ENCODE measurements at regions not wholly inside any gene's neighbourhood (a gene's known extent, or its start where the extent isn't known, plus 50 kb on each side); places are given as distances from the start of the nearest gene placed in this dataset.

DNA sequence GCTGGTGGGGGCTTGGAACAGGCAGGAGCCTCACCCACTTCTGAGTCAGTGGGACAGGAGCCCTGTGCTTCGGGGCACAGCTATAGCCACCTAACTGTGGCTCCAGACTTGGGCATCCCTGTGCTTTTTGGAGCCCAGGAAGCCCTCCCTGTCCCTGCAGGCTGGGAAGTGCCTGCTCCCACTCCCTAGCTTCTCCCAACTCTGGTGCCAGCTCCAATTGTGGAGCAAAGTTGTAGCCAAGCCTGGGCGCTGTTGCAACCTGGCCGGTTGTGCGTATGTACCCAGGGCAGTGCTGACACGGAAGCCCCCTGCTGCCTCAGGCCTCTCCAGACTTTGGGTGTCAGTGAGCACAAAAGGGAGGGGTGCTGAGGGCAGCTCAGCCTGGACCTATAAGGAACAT is 601.7 kb upstream of the GJE1 start:
- intact Hi-C loops (cut with DNase I; ENCODE audit: low total_unique reads), result no loop called here
- Histone ChIP-seq H3K4me3 (no peak overlapping the region), H3K4me1 (no peaks in the 10 kb centered on the region), H3K27ac (no peak overlapping the region), H3K36me3 (ENCODE audit: low read depth, missing control alignments) (no peaks in the 10 kb centered on the region), H3K27me3 (no peaks in the 10 kb centered on the region), H3K9me3 (no peaks in the 10 kb centered on the region)
- no peak for DNase-seq
- 80 to 100% methylated on average over 2 to 5 of the region's 5 CpGs for WGBS, 2 donors
- no peak for TF ChIP-seq POLR2A (IDR thresholded peaks at IDR 0.05)

DNA sequence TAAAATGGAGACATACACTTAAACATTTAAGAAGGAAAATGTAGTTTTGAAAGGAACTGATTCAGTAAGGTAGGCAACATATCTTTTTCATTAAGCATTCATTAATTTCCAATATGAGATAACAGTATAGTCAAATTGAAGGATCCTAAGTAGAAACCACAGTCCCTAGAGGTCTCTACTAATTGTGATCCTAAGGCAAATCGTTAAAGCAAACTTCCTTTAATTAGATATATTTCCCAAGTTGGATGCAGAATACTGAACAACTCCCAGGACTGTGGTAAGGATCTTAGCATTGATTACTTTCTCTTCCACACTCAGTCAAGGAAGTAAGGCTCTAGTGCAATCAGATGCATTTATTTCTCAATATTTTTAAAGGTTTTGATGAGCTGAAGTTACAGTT is 604.1 kb upstream of the GJE1 start:
- TF ChIP-seq, protein P1, sequence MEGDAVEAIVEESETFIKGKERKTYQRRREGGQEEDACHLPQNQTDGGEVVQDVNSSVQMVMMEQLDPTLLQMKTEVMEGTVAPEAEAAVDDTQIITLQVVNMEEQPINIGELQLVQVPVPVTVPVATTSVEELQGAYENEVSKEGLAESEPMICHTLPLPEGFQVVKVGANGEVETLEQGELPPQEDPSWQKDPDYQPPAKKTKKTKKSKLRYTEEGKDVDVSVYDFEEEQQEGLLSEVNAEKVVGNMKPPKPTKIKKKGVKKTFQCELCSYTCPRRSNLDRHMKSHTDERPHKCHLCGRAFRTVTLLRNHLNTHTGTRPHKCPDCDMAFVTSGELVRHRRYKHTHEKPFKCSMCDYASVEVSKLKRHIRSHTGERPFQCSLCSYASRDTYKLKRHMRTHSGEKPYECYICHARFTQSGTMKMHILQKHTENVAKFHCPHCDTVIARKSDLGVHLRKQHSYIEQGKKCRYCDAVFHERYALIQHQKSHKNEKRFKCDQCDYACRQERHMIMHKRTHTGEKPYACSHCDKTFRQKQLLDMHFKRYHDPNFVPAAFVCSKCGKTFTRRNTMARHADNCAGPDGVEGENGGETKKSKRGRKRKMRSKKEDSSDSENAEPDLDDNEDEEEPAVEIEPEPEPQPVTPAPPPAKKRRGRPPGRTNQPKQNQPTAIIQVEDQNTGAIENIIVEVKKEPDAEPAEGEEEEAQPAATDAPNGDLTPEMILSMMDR (IDR thresholded peaks at IDR 0.05), result no peak
- no peak for TF ChIP-seq POLR2A (IDR thresholded peaks at IDR 0.05)
- no peak for DNase-seq
- no peak overlapping the region for H3K27ac ChIP-seq
- H3K4me1 ChIP-seq, result no peaks in the 10 kb centered on the region
- no peaks in the 10 kb centered on the region for H3K36me3 ChIP-seq (ENCODE audit: low read depth, missing control alignments)
- WGBS, 2 donors, result 38 to 63% methylated on average over 1 of the region's 1 CpG
- no peaks in the 10 kb centered on the region for H3K27me3 ChIP-seq
- intact Hi-C loops (cut with DNase I; ENCODE audit: low total_unique reads), result no loop called here
- no peak overlapping the region for H3K4me3 ChIP-seq
- H3K9me3 ChIP-seq, result no peaks in the 10 kb centered on the region

- no peaks in the 10 kb centered on the region for H3K27me3 ChIP-seq
- no peaks in the 10 kb centered on the region for H3K9me3 ChIP-seq
- no peak overlapping the region for H3K4me3 ChIP-seq
- WGBS, 2 donors, result 78 to 85% methylated on average over 6 of the region's 6 CpGs
- no peak for TF ChIP-seq POLR2A (IDR thresholded peaks at IDR 0.05)
- TF ChIP-seq, protein P1 (IDR thresholded peaks at IDR 0.05), result no peak
- intact Hi-C loops (cut with DNase I; ENCODE audit: low total_unique reads), result no loop called here
- no peaks in the 10 kb centered on the region for H3K4me1 ChIP-seq
- no peak overlapping the region for H3K27ac ChIP-seq
- H3K36me3 ChIP-seq (ENCODE audit: low read depth, missing control alignments), result no peaks in the 10 kb centered on the region
- no peak for DNase-seq
Measured at GRCh38 chr6:141526985-141527384, 605.7 kb upstream of the GJE1 start.

DNA sequence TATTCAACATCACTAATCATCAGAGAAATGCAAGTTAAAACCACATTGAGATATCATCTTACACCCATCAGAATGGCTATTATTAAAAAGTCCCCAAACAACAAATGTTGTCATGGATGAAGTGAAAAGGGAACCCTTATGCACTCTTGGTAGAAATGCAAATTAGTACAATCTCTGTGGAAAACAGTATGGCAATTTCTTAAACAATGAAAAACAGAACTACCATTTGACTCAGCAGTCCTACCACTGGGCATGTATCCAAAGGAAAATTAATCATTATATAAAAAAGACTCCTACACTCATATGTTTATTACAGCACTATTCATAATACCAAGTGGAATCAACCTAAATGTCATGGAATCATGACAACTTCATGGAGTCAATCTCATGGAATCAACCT is 611.3 kb upstream of the GJE1 start:
- DNase-seq, result no peak
- H3K36me3 ChIP-seq (ENCODE audit: low read depth, missing control alignments), result no peaks in the 10 kb centered on the region

GRCh38 chr6:141513830-141514229 is 618.9 kb upstream of the GJE1 start:
- Histone ChIP-seq H3K4me3 (no peak overlapping the region), H3K9me3 (no peaks in the 10 kb centered on the region), H3K27me3 (no peaks in the 10 kb centered on the region), H3K36me3 (ENCODE audit: low read depth, missing control alignments) (no peaks in the 10 kb centered on the region), H3K4me1 (no peaks in the 10 kb centered on the region), H3K27ac (no peak overlapping the region)
- TF ChIP-seq, protein P1 (IDR thresholded peaks at IDR 0.05), result no peak
- no peak for TF ChIP-seq POLR2A (IDR thresholded peaks at IDR 0.05)
- WGBS, 2 donors, result 67 to 74% methylated on average over 1 of the region's 1 CpG
- no peak for DNase-seq
- intact Hi-C loops (cut with DNase I; ENCODE audit: low total_unique reads), result no loop called here

More for the DNA sequence above, 611.3 kb upstream of the GJE1 start:
- Histone ChIP-seq H3K4me3 (no peak overlapping the region), H3K4me1 (no peaks in the 10 kb centered on the region), H3K27me3 (no peaks in the 10 kb centered on the region), H3K9me3 (no peaks in the 10 kb centered on the region), H3K27ac (no peak overlapping the region)
- intact Hi-C loops (cut with DNase I; ENCODE audit: low total_unique reads), result no loop called here
- TF ChIP-seq, protein P1 (IDR thresholded peaks at IDR 0.05), result no peak
- no peak for TF ChIP-seq POLR2A (IDR thresholded peaks at IDR 0.05)
